Hepatocyte (in vitro differentiated cells): ENCODE measurements at regions not wholly inside any gene's neighbourhood (a gene's known extent, or its start where the extent isn't known, plus 50 kb on each side); places are given as distances from the start of the nearest gene placed in this dataset.

Source experiments
- DNase-seq: peaks from one replicate; pipeline ENCODE4 v3.0.0-alpha.2; 2016; ENCODE audit warnings: low spot score
- H2AFZ ChIP-seq: fragments of 200-600 bp; sonication (generic); 2 replicates; pipeline ENCODE4 v1.6.0; 2016; ENCODE audit warnings: antibody characterized with exemption, mild to moderate bottlenecking
- H3K27ac ChIP-seq: fragments of 200-600 bp; sonication (generic); 2 replicates; pipeline ENCODE4 v1.5.1; 2016; ENCODE audit warnings: mild to moderate bottlenecking
- H3K27me3 ChIP-seq: fragments of 200-600 bp; sonication (generic); 2 replicates; pipeline ENCODE4 v1.6.1; 2016
- H3K36me3 ChIP-seq: fragments of 200-600 bp; sonication (generic); replicated peaks from 2 replicates; pipeline ENCODE4 v1.5.1; 2016; ENCODE audit warnings: low read depth; ENCODE audit not compliant: insufficient read depth
- H3K4me1 ChIP-seq: fragments of 200-600 bp; sonication (generic); 2 replicates; pipeline ENCODE4 v1.5.1; 2016; ENCODE audit warnings: mild to moderate bottlenecking, moderate library complexity; ENCODE audit not compliant: insufficient read depth
- H3K4me2 ChIP-seq: fragments of 200-600 bp; sonication (generic); 2 replicates; pipeline ENCODE4 v1.6.0; 2016
- H3K4me3 ChIP-seq: fragments of 200-600 bp; sonication (generic); 2 replicates; pipeline ENCODE4 v1.5.1; 2016; ENCODE audit warnings: mild to moderate bottlenecking
- H3K79me2 ChIP-seq: fragments of 200-600 bp; sonication (generic); 2 replicates; pipeline ENCODE4 v1.6.0; 2017; ENCODE audit warnings: mild to moderate bottlenecking
- H3K9me2 ChIP-seq: fragments of 200-600 bp; sonication (generic); replicated peaks from 2 replicates; pipeline ENCODE4 v1.6.0; 2017; ENCODE audit warnings: mild to moderate bottlenecking; ENCODE audit not compliant: insufficient read depth
- H3K9me3 ChIP-seq: fragments of 200-600 bp; sonication (generic); 2 replicates; pipeline ENCODE4 v1.5.1; 2016; ENCODE audit warnings: low read depth, mild to moderate bottlenecking
- H4K20me1 ChIP-seq: fragments of 200-600 bp; sonication (generic); 2 replicates; pipeline ENCODE4 v1.6.0; 2016; ENCODE audit warnings: mild to moderate bottlenecking; ENCODE audit not compliant: insufficient read depth, poor library complexity, severe bottlenecking
- EZH2 ChIP-seq: fragments of 200-600 bp; sonication (generic); IDR thresholded peaks from 2 replicates; pipeline ENCODE4 v1.6.1; 2016; ENCODE audit warnings: antibody characterized with exemption, mild to moderate bottlenecking, borderline replicate concordance
- EZH2phosphoT487 ChIP-seq: fragments of 200-600 bp; sonication (generic); IDR thresholded peaks from one replicate; pipeline ENCODE4 v1.6.1; 2018; ENCODE audit warnings: antibody characterized with exemption, mild to moderate bottlenecking, low read depth, moderate library complexity; ENCODE audit not compliant: unreplicated experiment, severe bottlenecking
- WGBS: methylation state at CpG from one replicate; pipeline ENCODE4 v1.1.6; 2016; ENCODE audit warnings: low lambda C conversion rate; ENCODE audit errors: missing lambda C conversion rate; 5-methylcytosine and 5-hydroxymethylcytosine counted together
- TF ChIP-seq, protein P1 (sequence below): fragments of 200-600 bp; sonication (generic); IDR thresholded peaks from 2 replicates; pipeline ENCODE4 v1.5.1; 2016; ENCODE audit warnings: antibody characterized with exemption, mild to moderate bottlenecking; ENCODE audit not compliant: poor library complexity

- WGBS: 86% methylated on average over 8 of the region's 8 CpGs
- no peaks in the 10 kb centered on the region for H3K79me2 ChIP-seq
- no peak for TF ChIP-seq EZH2
- TF ChIP-seq EZH2phosphoT487: no peak
- TF ChIP-seq, protein P1, sequence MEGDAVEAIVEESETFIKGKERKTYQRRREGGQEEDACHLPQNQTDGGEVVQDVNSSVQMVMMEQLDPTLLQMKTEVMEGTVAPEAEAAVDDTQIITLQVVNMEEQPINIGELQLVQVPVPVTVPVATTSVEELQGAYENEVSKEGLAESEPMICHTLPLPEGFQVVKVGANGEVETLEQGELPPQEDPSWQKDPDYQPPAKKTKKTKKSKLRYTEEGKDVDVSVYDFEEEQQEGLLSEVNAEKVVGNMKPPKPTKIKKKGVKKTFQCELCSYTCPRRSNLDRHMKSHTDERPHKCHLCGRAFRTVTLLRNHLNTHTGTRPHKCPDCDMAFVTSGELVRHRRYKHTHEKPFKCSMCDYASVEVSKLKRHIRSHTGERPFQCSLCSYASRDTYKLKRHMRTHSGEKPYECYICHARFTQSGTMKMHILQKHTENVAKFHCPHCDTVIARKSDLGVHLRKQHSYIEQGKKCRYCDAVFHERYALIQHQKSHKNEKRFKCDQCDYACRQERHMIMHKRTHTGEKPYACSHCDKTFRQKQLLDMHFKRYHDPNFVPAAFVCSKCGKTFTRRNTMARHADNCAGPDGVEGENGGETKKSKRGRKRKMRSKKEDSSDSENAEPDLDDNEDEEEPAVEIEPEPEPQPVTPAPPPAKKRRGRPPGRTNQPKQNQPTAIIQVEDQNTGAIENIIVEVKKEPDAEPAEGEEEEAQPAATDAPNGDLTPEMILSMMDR: no peak
These were observed 190.6 kb downstream of the MYCN start for GRCh38 chr2:16130906-16131400.

GRCh38 chr2:16130541-16130880 lies 190.2 kb downstream of the MYCN start:
- no peak overlapping the region for H3K4me2 ChIP-seq
- no peaks in the 10 kb centered on the region for H3K27me3 ChIP-seq
- no peak for DNase-seq
- TF ChIP-seq EZH2 (no peak), EZH2phosphoT487 (no peak)
- TF ChIP-seq, protein P1: no peak
- no peaks in the 10 kb centered on the region for H3K9me2 ChIP-seq
- H4K20me1 ChIP-seq: no peaks in the 10 kb centered on the region
- no peak overlapping the region for H3K27ac ChIP-seq
- no peak overlapping the region for H3K4me3 ChIP-seq
- no peaks in the 10 kb centered on the region for H3K9me3 ChIP-seq
- 88% methylated on average over 5 of the region's 5 CpGs for WGBS
- no peaks in the 10 kb centered on the region for H3K36me3 ChIP-seq
- no peaks in the 10 kb centered on the region for H3K79me2 ChIP-seq
- H3K4me1 ChIP-seq: no peaks in the 10 kb centered on the region
- no peak overlapping the region for H2AFZ ChIP-seq

More at GRCh38 chr2:16130906-16131400, 190.6 kb downstream of the MYCN start:
- H3K27me3 ChIP-seq: no peaks in the 10 kb centered on the region
- no peaks in the 10 kb centered on the region for H3K9me2 ChIP-seq
- H2AFZ ChIP-seq: no peak overlapping the region
- no peaks in the 10 kb centered on the region for H3K4me1 ChIP-seq
- no peak overlapping the region for H3K4me3 ChIP-seq
- H4K20me1 ChIP-seq: no peaks in the 10 kb centered on the region
- no peak overlapping the region for H3K4me2 ChIP-seq
- H3K9me3 ChIP-seq: no peaks in the 10 kb centered on the region
- H3K27ac ChIP-seq: no peak overlapping the region
- no peaks in the 10 kb centered on the region for H3K36me3 ChIP-seq
- no peak for DNase-seq

DNA sequence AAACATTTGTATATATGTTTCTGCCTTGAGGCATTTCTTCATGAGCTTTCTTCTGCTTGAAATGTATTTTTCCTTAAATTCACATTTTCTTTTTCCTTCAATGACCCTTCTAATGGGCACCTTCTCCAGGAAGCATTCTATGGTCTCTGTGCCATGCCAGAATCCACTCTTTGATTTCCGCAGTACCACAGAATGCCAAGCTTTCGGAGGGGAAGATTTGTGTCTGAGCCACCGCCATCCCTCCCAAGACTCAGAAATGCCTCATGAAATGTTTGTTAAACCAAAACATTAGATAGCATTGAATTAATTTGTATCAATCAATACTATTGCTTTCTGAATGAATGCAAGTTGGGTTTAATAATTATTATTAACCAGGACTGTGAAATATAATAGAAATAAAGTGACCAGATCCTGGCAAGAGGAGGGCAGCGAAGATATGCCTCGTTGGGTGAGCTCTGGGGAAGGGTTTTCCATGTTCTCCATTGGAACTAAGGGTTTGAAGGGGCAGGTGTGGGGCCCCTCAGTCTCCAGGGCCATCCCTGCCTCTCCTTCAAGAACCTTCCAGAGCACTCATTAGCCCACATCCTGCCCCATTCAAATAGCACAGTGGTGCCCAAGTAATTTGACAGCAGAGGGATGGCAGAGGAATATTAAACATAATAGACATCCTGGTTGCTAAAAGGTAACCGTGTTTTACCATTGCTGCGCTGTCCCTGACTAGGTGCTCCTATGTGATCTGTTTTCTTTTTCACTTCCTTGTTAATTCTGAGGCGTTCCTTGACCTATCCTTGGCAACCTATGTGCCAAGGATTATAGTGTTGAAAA lies 189.6 kb downstream of the MYCN start:
- Histone ChIP-seq H3K27ac (no peak overlapping the region), H2AFZ (no peak overlapping the region), H3K27me3 (no peaks in the 10 kb centered on the region), H4K20me1 (no peaks in the 10 kb centered on the region), H3K36me3 (no peaks in the 10 kb centered on the region), H3K4me3 (no peak overlapping the region), H3K9me3 (no peaks in the 10 kb centered on the region), H3K4me2 (no peak overlapping the region), H3K9me2 (no peaks in the 10 kb centered on the region), H3K4me1 (no peaks in the 10 kb centered on the region), H3K79me2 (no peaks in the 10 kb centered on the region)
- 95% methylated on average over 8 of the region's 8 CpGs for WGBS
- TF ChIP-seq EZH2phosphoT487 (no peak), EZH2 (no peak)
- TF ChIP-seq, protein P1: no peak
- DNase-seq: no peak
